Heart left ventricle (tissue), 13 donors: ENCODE measurements at regions not wholly inside any gene's neighbourhood (a gene's known extent, or its start where the extent isn't known, plus 50 kb on each side); places are given as distances from the start of the nearest gene placed in this dataset.

Experiments used
- POLR2A ChIP-seq, 2 donors: fragments of 450-650 bp; IDR thresholded peaks; one replicate each; pipeline ENCODE4 v1.6.1; 2017; ENCODE audit warnings: antibody characterized with exemption in 2 of 2, mild to moderate bottlenecking in 2 of 2, moderate library complexity in 2 of 2
- TF ChIP-seq, protein P1 (sequence below), 12 donors: fragments of 200-600 bp; sonication (generic) in 4 of 12; IDR thresholded peaks; one replicate each; pipeline versions ENCODE4 v1.5.0 to v1.8.0; 2018 to 2022; ENCODE audit warnings: antibody characterized with exemption in 12 of 12, mild to moderate bottlenecking in 5 of 12
- donor health status: ischemic (EF 13 %, LVEDD 7.1; RV severe dilation, severe dysfunction).
- donor health status: DM: no; HTN: yes; CAD: no.
- donor health status: DM: no; HTN: no; CAD: no.
- donor health status: ischemic (EF 25% LVEDD 6.9; RV normal size, moderate dysfunction).
- donor health status: ischemic (EF 25% LVEDD 5.7; RV mildly dilated, moderate dysfunction).
- donor health status: ischemic (EF 35%, LVEDD 5.7; RV mildly dilated, moderate dysfunction).
- donor health status: nonischemic (EF 11% LVEDD 7.7; RV severe dilation, severe dysfunction).
- donor health status: DM: yes; HTN: yes; CAD: no.
- donor health status: PGD.
- donor health status: ischemic (EF 29% LVEDD 5.4; RV normal size, mild dysfunction).
- donor health status: nonischemic (EF 23%, LVEDD 6.1; RV moderate dilation, normal function).

DNA sequence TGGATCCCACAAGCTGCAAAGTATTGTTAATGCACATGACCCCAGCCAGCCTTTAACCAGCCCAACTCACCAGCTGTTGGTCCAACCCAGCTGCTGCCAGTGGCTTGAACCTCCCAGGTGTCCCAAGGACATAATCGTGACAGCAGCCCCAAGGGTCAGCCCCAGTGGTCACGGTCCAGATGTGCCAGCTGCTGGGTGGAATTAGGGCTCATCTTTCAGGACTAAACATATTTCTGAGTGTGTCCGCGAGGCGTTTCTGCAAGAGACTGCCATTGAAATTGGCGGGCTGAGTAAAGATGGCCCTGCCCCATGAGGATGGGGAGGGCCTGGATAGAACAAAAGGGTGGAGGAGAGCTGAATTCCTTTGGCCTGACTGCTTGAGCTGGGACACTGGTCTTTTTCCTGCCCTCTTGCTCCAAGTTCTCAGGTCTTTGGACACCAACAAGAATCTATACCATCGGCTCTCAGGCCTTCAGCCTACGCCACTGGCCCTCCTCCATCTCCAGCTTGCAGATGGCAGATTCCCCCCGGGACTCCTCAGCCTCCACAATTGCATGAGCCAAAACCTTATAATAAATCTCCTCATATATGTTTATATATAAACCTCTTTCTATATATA, 240.2 kb downstream of the MN1 start:
- TF ChIP-seq, protein P1, sequence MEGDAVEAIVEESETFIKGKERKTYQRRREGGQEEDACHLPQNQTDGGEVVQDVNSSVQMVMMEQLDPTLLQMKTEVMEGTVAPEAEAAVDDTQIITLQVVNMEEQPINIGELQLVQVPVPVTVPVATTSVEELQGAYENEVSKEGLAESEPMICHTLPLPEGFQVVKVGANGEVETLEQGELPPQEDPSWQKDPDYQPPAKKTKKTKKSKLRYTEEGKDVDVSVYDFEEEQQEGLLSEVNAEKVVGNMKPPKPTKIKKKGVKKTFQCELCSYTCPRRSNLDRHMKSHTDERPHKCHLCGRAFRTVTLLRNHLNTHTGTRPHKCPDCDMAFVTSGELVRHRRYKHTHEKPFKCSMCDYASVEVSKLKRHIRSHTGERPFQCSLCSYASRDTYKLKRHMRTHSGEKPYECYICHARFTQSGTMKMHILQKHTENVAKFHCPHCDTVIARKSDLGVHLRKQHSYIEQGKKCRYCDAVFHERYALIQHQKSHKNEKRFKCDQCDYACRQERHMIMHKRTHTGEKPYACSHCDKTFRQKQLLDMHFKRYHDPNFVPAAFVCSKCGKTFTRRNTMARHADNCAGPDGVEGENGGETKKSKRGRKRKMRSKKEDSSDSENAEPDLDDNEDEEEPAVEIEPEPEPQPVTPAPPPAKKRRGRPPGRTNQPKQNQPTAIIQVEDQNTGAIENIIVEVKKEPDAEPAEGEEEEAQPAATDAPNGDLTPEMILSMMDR (IDR thresholded peaks at IDR 0.05): no peak
- TF ChIP-seq POLR2A (IDR thresholded peaks at IDR 0.05): no peak
